B cell (primary cell): ENCODE measurements at regions not wholly inside any gene's neighbourhood (a gene's known extent, or its start where the extent isn't known, plus 50 kb on each side); places are given as distances from the start of the nearest gene placed in this dataset.

Source experiments
- ATAC-seq: fragments of 200-7000 bp; cut with Tn5 transposase; one replicate; pipeline ENCODE4 v1.10.0; 2021; ENCODE audit warnings: low read depth, mild to moderate bottlenecking, moderate number of reproducible peaks, moderate library complexity
- CTCF ChIA-PET: fragments of 350-600 bp; sonication (Branson Sonifier 250); formaldehyde crosslinking; loops from one replicate; lab custom pipeline; 2021; ENCODE audit warnings: antibody characterized with exemption, inconsistent platforms; lab: Charles Lee
- POLR2A ChIA-PET: fragments of 350-600 bp; sonication (Branson Sonifier 250); formaldehyde crosslinking; loops from one replicate; lab custom pipeline; 2021; ENCODE audit warnings: antibody characterized with exemption; lab: Charles Lee
- DNase-seq: peaks from one replicate; pipeline ENCODE4 v3.0.0; 2013
- H2AFZ ChIP-seq: 2 replicates; pipeline ENCODE4 v1.6.1; 2012; ENCODE audit warnings: mild to moderate bottlenecking, low read depth, low read length; ENCODE audit not compliant: insufficient read depth, poor library complexity, severe bottlenecking
- H3K27ac ChIP-seq, 2 donors: 1 replicate in 1 of 2; 2 replicates in 1 of 2; pipeline ENCODE4 v1.5.1; 2012 to 2013; ENCODE audit warnings: low read length in 2 of 2, mild to moderate bottlenecking in 2 of 2, moderate library complexity in 1 of 2
- H3K27me3 ChIP-seq, 4 experiments: fragments of 200-600 bp in 1 of 4; sonication (generic) in 1 of 4; replicated peaks in 1 of 4; 1 replicate in 2 of 4; 2 replicates in 2 of 4; pipeline versions ENCODE4 v1.6.1 to v1.7.0; 2013 to 2016; ENCODE audit warnings: low read length in 3 of 4, mild to moderate bottlenecking in 2 of 4, mixed read lengths in 1 of 4, moderate library complexity in 1 of 4; ENCODE audit not compliant: insufficient read depth in 4 of 4, control insufficient read depth in 3 of 4; ENCODE audit errors: control extremely low read depth in 1 of 4
- H3K36me3 ChIP-seq, 2 experiments: replicated peaks in 1 of 2; 1 replicate in 1 of 2; 2 replicates in 1 of 2; pipeline versions ENCODE4 v1.6.1 to v1.7.1; 2013; ENCODE audit warnings: low read length in 1 of 2; ENCODE audit not compliant: insufficient read depth in 2 of 2, control insufficient read depth in 1 of 2; ENCODE audit errors: control extremely low read depth in 1 of 2, extremely low read depth in 1 of 2
- H3K4me1 ChIP-seq, 2 donors: fragments of 200-600 bp in 1 of 2; sonication (generic) in 1 of 2; 1 replicate in 1 of 2; 2 replicates in 1 of 2; pipeline versions ENCODE4 v1.5.1 to v1.6.1; 2013 to 2017; ENCODE audit warnings: low read length in 2 of 2; ENCODE audit not compliant: control insufficient read depth in 2 of 2, insufficient read depth in 2 of 2
- H3K4me2 ChIP-seq: replicated peaks from 2 replicates; pipeline ENCODE3; 2012; ENCODE audit warnings: mild to moderate bottlenecking, low read depth, low read length; ENCODE audit not compliant: poor library complexity, severe bottlenecking
- H3K4me3 ChIP-seq, 5 experiments: fragments of 200-600 bp in 1 of 5; sonication (generic) in 1 of 5; 1 replicate in 3 of 5; 2 replicates in 2 of 5; pipeline versions ENCODE4 v1.5.1 to v1.7.0; 2011 to 2016; ENCODE audit warnings: low read length in 4 of 5, mild to moderate bottlenecking in 4 of 5, low read depth in 2 of 5, control low read depth in 1 of 5, moderate library complexity in 1 of 5; ENCODE audit not compliant: insufficient read depth in 1 of 5; ENCODE audit errors: control extremely low read depth in 1 of 5, extremely low read depth in 1 of 5
- H3K79me2 ChIP-seq: fragments of 200-600 bp; sonication (generic); one replicate; pipeline ENCODE4 v1.6.0; 2016; ENCODE audit warnings: low read length; ENCODE audit not compliant: control insufficient read depth, insufficient read depth
- H3K9ac ChIP-seq: fragments of 200-600 bp; sonication (generic); 2 replicates; pipeline ENCODE4 v1.6.1; 2017; ENCODE audit warnings: mild to moderate bottlenecking, low read length, moderate library complexity
- H3K9me3 ChIP-seq, 3 donors: one replicate each; pipeline versions ENCODE4 v1.6.1 to v1.7.1; 2013; ENCODE audit warnings: low read length in 2 of 3; ENCODE audit not compliant: control insufficient read depth in 2 of 3, insufficient read depth in 1 of 3; ENCODE audit errors: control extremely low read depth in 1 of 3
- H4K20me1 ChIP-seq: 2 replicates; pipeline ENCODE4 v1.6.0; 2012; ENCODE audit warnings: mild to moderate bottlenecking, low read length; ENCODE audit not compliant: insufficient read depth, control insufficient read depth, poor library complexity, severe bottlenecking
- H3K27ac Mint-ChIP-seq: one replicate; pipeline ENCODE4 v1.8.0; 2021; ENCODE audit warnings: mixed read lengths
- H3K27me3 Mint-ChIP-seq: one replicate; pipeline ENCODE4 v1.8.0; 2021; ENCODE audit warnings: mixed read lengths
- H3K4me1 Mint-ChIP-seq: one replicate; pipeline ENCODE4 v1.8.0; 2021; ENCODE audit warnings: mixed read lengths
- H3K4me3 Mint-ChIP-seq: one replicate; pipeline ENCODE4 v1.8.0; 2021; ENCODE audit warnings: mixed read lengths
- H3K9me3 Mint-ChIP-seq: one replicate; pipeline ENCODE4 v1.8.0; 2022; ENCODE audit warnings: mixed read lengths; ENCODE audit not compliant: insufficient read depth
- EZH2 ChIP-seq: IDR thresholded peaks from 2 replicates; pipeline ENCODE4 v1.6.1; 2012; ENCODE audit warnings: borderline replicate concordance, low read depth, mild to moderate bottlenecking, moderate library complexity, low read length; ENCODE audit not compliant: insufficient read depth, poor library complexity, severe bottlenecking
- WGBS: methylation state at CpG from one replicate; pipeline ENCODE4 v1.1.5; 2013; ENCODE audit warnings: missing lambda C conversion rate; ENCODE audit not compliant: insufficient coverage; 5-methylcytosine and 5-hydroxymethylcytosine counted together
- intact Hi-C: fragments of 100-400 bp; cut with micrococcal nuclease; formaldehyde crosslinking; loops from one replicate; pipeline ENCODE4 v1.10.0; 2022
- TF ChIP-seq, protein P1 (sequence below): fragments of 200-600 bp; IDR thresholded peaks from one replicate; pipeline ENCODE4 v1.8.0; 2022; ENCODE audit warnings: antibody characterized with exemption, mild to moderate bottlenecking

DNA sequence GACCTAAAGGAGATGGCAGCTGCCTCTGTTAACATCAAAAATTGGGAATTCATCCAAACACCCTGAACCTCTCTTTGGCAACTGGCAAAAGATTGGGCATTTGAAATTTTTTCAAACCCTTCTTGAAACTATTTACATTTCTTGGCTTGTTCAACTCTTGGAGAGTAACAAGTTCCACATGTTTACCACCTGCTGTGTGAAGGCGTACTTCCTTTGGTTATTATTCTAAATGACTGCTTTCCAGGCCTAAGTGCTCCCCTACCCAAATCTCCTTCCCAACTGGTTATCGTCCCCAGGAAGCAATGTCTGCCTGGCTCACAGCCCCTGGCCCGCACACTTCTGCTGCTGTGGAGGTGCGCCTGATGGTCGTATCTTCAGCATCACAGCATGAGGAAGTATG, 422.7 kb downstream of the DMAC1 start:
- Histone ChIP-seq H3K27me3 (no peaks in the 10 kb centered on the region), H2AFZ (no peak overlapping the region), H3K9me3 (peaks cover 0 to 2% (median 0%) of the 10 kb centered on the region in 3 donors), H3K4me1 (no peaks in the 10 kb centered on the region), H3K9ac (no peak overlapping the region), H3K36me3 (no peaks in the 10 kb centered on the region), H3K79me2 (no peaks in the 10 kb centered on the region), H3K4me2 (no peak overlapping the region), H4K20me1 (no peaks in the 10 kb centered on the region), H3K4me3 (no peak overlapping the region), H3K27ac (no peak overlapping the region)
- ChIA-PET CTCF (no interaction called here), POLR2A (no interaction called here)
- H3K27me3 Mint-ChIP-seq: no peaks in the 10 kb centered on the region
- no peak for TF ChIP-seq EZH2
- TF ChIP-seq, protein P1, sequence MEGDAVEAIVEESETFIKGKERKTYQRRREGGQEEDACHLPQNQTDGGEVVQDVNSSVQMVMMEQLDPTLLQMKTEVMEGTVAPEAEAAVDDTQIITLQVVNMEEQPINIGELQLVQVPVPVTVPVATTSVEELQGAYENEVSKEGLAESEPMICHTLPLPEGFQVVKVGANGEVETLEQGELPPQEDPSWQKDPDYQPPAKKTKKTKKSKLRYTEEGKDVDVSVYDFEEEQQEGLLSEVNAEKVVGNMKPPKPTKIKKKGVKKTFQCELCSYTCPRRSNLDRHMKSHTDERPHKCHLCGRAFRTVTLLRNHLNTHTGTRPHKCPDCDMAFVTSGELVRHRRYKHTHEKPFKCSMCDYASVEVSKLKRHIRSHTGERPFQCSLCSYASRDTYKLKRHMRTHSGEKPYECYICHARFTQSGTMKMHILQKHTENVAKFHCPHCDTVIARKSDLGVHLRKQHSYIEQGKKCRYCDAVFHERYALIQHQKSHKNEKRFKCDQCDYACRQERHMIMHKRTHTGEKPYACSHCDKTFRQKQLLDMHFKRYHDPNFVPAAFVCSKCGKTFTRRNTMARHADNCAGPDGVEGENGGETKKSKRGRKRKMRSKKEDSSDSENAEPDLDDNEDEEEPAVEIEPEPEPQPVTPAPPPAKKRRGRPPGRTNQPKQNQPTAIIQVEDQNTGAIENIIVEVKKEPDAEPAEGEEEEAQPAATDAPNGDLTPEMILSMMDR: no peak
- ATAC-seq (no peak), DNase-seq (no peak)
- no peaks in the 10 kb centered on the region for H3K4me1 Mint-ChIP-seq
- no peaks in the 10 kb centered on the region for H3K9me3 Mint-ChIP-seq
- H3K4me3 Mint-ChIP-seq: no peak overlapping the region
- intact Hi-C loops: no loop called here
- no peak overlapping the region for H3K27ac Mint-ChIP-seq
- WGBS: 100% methylated on average over 2 of the region's 5 CpGs

DNA sequence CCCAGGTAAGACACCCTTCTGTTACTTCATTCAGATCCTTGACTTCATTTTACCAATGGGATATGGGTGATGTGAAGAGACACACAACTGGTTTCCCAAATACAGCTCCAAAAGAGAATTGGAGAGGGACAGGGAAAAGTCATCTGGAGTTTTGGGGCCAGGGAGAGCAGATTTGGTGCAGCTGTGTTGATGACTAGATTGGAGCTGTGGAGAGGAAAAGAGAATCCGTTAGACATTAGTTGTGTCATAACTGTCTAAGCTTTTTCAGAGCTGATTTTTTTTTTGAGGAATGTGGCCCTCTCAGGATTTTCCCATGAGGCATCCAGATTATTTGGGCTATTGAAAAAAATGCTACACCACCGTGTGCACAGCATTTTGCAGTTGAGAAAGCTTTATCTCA, 423.4 kb downstream of the DMAC1 start:
- no peak overlapping the region for H3K27ac Mint-ChIP-seq
- Histone ChIP-seq H3K27ac (no peak overlapping the region), H3K4me3 (no peak overlapping the region), H3K9ac (no peak overlapping the region), H3K4me2 (no peak overlapping the region), H3K9me3 (peaks cover 0 to 2% (median 0%) of the 10 kb centered on the region in 3 donors), H3K27me3 (no peaks in the 10 kb centered on the region), H3K79me2 (no peaks in the 10 kb centered on the region), H3K4me1 (no peaks in the 10 kb centered on the region), H2AFZ (no peak overlapping the region), H3K36me3 (no peaks in the 10 kb centered on the region), H4K20me1 (no peaks in the 10 kb centered on the region)
- H3K9me3 Mint-ChIP-seq: no peaks in the 10 kb centered on the region
- TF ChIP-seq, protein P1: no peak
- no peak for TF ChIP-seq EZH2
- H3K4me1 Mint-ChIP-seq: no peaks in the 10 kb centered on the region
- DNase-seq (no peak), ATAC-seq (no peak)
- H3K4me3 Mint-ChIP-seq: no peak overlapping the region
- POLR2A ChIA-PET: no interaction called here
- no CpG with 5 or more reads among the region's 2 CpGs for WGBS
- CTCF ChIA-PET: interaction anchor here (0.5 kb wide), 1 partner anchor 10 kb away, joined by 3 read pairs; no protein-coding TSS in a partner anchor
- no peaks in the 10 kb centered on the region for H3K27me3 Mint-ChIP-seq
- intact Hi-C loops: no loop called here
